Jurkat, Clone E6-1 (cell line): ENCODE measurements at regions not wholly inside any gene's neighbourhood (a gene's known extent, or its start where the extent isn't known, plus 50 kb on each side); places are given as distances from the start of the nearest gene placed in this dataset.

Experiments used
- DNase-seq: peaks from one replicate; pipeline ENCODE4 v3.0.0-alpha.2; 2011; ENCODE audit warnings: low read depth, low spot score
- H3K4me3 ChIP-seq: 2 replicates; pipeline ENCODE4 v1.5.1; 2011; ENCODE audit warnings: mild to moderate bottlenecking, low read length, control low read depth, moderate library complexity

DNA sequence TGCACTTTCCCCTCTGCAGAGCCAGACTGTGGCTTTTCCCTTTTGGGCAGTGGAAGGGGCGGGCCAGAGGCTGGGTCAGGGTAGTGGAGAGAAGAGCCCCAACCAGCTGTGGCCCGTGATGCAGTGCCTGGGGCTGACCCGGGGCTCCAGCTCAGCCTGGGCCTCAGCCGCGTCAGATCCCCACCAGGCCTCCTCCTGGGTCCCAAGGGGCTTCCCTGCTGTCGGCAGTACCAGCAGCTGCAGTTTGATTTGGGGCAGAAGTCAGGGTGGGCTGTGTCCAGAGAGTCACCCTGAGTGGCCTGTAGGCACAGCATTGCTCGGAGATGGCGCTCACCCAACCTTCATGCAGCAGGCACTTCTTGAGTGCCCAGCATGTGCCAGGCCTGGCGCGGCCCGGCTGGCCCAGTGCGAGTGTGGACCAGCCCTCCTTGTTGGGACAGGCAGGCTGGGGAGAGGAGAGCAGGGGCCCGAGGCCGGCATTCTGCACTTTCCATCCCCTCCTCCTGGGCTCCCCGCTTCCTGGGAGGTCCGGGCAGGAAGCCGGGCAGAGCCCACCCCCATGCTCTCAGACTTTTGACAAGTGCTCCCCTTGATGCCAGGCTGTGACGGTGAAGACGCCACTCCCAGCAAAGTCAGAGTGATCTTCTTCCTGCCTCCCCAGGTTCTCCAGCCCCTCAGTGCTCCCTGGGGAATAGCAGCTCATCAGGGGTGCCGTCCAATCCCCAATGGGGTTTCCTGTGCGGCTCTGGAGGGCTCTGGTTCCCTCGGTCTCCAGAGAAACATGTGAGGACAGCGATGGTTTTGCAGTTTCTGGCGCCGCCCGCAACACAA lies 88.3 kb upstream of the COL5A1 start:
- no peak for DNase-seq
- no peak overlapping the region for H3K4me3 ChIP-seq

DNA sequence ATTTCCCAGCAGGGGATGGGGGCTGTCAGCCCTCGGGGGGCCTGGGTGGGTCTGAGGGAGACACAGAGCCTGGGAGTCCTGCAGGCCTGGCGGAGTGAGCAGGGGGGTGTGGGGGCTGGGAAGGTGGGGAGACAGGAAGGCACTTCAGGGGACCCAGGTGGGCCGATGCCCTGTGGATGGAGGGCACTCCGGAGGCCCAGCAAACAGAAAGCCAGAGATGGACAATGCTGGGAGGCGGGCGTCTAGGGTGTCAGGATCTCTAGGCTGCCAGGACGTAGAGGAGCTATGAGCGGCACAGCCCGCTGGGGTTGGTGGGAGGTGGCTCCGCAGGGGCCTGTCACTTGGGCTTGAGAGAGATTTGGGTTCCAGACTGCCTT lies 87.6 kb upstream of the COL5A1 start:
- no peak for DNase-seq
- H3K4me3 ChIP-seq = no peak overlapping the region

DNA sequence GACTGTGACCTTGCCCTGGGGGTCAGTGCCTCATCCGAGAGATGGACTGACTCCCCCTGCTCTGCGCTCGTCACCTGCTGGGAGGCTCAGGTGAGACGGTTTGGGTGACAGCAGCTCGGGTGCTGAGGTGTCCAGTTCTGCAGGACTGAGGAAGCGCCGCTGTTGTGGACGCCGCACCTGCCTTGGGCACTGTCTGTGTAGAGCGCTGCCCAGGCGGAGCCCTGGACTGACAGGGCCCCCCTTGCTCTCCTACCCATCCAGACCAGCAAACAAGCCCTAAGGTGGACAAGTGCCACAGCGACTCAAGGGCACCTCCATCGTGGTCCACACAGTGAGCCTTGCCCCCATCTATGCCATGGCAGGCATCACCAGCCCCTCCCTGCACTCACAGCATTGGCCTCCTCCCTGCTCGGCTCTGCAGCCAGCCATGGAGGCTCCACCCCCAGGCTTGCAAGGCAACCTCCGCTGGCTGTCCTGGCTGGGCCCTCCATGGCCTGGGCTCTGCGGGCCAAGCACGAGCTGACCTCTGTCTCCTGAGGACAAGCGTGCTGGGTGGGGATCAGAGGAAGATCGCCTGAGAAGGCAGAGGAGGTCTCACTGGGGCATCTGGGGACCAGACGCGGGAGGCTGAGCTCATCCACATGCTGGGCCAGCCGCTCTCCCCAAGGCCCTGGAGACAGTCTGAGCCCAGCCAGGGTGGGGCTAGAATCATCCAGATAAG lies 87.1 kb upstream of the COL5A1 start:
- DNase-seq = no peak
- H3K4me3 ChIP-seq = no peak overlapping the region

DNA sequence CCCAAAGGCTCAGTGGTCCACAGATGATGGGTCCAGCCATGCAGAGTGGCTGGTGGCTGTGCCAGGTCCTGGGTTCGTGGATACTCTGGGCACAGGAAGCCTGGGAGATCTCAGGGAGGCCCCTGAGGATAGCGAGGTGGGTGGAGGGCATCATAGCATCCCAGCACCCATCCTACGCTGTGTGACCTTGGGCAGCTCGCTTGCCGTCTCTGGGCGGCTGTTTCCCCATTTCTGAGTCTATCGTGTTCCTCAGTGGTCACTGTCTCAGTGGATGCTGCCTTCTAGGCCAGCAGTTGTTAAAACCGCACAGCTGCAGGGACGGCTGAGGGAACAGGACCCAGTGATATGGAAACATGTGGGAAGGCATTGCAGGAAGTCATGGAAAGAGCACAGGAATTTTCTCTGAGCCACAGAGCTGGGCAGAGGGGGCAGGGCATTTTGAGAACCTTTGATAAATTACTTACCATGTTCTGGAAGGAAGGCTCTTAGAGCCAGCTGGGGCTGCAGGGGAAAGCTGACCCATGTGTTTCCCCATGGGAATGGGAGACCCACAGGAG lies 86.4 kb upstream of the COL5A1 start:
- no peak overlapping the region for H3K4me3 ChIP-seq
- no peak for DNase-seq

DNA sequence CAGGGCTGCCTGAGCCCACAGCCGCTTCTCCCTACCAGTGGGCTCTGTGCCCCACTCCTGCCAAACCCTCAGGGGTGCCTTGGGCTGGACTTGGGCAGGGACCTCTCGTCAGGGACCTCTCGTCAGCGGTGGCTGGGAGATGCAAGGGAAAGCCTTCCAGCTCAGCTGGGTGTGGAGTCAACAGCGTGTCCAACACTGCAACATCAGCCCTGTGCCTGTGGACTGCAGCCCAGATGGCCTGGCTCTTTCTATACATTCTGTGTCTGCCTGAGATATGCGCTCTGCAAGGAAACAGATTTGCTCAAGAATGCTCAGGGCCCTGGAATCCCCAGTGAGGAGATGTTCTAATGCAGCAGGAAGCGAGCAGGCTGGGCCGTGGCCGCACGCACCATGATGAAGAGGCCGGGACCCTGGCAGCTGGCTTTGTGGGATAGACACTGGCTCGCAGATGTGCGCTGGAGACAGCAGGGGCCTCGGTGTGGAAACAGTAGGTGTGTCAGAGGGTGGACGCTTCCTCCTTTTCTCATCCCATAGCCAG lies 85.0 kb upstream of the COL5A1 start:
- H3K4me3 ChIP-seq = no peak overlapping the region
- no peak for DNase-seq

DNA sequence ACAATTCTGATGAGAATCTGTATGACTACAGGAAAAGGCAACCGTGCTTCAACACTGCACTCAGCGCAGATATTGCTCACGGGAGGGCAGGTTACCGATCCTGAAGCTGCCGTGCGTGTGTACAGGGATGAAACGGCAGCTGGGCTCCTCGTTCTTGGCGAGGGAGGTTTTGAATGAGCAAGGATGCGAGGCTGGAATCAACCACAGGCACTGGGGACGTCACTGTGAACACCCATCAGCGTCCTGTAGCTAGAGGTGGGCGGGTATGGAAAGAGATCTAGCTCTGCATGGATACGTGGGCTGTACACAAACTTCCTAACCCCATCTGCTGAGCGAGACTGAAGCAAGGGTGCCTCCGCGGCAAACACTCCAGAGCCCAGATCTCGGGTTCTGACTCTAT lies 84.3 kb upstream of the COL5A1 start:
- DNase-seq = no peak
- no peak overlapping the region for H3K4me3 ChIP-seq

DNA sequence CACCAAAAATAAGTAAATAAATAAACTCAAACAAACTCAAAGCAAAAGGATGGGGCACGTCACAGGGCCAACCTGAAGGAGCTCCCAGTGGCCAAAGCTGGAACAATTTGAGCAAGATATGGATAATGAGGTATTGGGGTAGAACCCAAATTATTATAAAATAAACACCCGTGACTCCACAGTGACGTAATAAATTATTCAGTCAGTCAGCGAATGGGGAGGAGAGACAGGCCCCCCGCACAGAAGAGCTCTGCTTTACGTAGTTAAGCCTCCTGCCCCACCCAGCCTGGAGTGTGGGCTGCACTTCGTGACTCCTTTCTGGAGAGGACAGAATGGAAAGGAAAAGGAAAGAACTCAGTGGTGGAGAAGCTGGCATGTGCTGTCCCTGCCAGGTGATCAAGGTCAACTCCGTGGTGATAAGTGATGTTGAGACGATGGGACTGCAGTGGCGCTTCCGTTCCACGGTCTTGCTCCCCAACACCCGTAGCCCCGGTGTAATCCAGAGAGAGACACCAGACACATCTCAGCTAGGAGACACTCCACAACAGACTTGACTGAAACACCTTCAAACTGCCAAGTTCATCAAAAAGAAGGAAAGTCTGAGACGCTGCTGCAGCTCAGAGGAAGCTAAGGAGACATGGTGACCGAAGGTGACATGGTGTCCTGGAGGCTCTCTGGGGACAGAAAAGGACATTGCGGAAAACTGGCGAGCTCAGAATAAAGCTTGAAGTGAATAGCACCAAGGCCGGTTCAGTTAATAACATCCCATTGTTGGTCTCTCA lies 83.3 kb upstream of the COL5A1 start:
- H3K4me3 ChIP-seq = no peak overlapping the region
- DNase-seq = no peak

DNA sequence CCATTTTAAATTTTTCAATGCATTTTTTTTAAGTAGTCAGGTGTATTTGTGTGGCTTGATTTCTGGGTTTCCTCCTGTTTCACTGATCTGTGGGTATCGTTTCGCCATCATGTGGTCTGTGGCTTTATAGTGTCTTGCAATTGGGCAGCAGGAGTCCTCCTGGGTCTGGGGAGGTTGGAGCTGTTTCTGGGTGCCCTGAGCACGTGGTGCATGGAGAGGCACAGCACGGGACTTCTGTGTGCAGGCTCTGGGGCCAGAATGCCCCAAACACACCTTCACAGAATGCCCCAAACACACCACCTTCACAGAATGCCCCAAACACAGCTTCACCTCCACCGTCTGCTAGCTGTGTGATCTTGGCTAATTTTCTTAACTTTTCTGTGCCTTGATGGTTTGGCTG lies 82.6 kb upstream of the COL5A1 start:
- DNase-seq = no peak
- no peak overlapping the region for H3K4me3 ChIP-seq

DNA sequence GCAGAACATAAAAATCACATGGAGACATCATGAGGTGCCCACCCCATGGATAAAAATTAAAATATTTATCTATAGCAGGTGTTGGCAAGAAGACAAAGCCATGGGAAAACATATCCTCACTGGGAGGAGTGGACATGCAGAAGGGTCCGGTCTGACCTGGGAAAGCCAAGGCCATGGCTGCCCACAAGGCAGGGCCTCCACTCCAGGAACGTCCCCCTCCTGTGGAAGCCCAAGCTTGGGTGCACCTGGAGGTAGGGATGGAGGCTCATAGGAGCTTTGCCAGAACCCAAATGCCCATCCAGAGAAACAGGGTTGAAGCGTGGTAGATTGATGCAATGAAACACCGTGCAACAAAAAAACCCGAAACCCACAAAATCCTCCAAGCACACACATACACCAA lies 81.4 kb upstream of the COL5A1 start:
- no peak for DNase-seq
- H3K4me3 ChIP-seq = no peak overlapping the region

DNA sequence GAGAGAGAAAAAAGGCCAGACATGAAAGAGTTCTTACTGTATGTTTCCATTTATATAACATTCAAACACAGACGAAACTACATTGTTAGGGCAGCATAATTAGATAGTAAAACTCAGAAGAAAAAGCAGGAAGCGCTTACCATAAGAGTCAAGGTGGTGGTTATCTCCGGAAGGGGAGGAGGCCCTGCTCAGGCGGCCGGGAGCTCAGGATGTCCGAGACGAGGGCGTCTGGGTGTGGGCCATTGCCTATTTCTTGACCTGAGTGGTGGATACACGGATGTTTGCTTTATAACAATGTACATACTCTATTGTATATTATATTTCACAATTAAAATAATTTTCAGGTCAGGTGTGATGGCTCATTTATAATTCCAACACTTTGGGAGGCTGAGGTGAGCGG lies 80.9 kb upstream of the COL5A1 start:
- no peak overlapping the region for H3K4me3 ChIP-seq
- no peak for DNase-seq

DNA sequence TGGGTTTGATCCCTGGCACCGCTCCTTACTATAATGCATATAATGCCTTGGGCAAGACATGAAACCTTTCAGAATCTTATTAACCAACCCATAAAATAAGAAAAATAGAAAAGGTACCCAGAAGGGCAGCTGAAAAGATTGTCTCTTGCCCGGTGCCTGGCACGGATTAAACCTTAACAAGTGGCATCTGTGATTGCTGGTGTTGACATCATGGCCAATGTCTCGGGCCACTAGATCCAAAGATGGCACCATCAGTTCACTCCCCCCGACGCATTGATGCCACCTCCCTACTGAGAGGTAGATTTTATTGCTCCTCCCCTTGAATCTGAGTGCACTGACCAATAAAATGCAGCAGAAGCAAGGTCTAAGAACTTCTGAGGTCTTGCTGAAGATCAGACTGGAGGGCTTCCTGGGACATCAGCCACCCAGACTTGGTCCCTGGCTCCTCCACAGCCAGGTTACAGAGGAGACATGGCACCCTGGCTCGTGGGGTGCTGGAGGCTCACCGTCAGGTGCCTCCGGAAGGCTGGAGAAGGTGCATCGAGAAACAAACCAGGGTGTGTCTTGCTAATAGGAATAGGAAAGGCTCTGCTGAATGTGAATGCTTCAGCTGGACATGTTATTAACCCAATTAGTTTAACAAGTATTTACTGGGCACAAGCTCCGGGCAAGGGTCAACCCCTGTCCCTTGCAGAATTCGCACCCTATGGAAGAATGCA lies 80.0 kb upstream of the COL5A1 start:
- DNase-seq = no peak
- no peak overlapping the region for H3K4me3 ChIP-seq

DNA sequence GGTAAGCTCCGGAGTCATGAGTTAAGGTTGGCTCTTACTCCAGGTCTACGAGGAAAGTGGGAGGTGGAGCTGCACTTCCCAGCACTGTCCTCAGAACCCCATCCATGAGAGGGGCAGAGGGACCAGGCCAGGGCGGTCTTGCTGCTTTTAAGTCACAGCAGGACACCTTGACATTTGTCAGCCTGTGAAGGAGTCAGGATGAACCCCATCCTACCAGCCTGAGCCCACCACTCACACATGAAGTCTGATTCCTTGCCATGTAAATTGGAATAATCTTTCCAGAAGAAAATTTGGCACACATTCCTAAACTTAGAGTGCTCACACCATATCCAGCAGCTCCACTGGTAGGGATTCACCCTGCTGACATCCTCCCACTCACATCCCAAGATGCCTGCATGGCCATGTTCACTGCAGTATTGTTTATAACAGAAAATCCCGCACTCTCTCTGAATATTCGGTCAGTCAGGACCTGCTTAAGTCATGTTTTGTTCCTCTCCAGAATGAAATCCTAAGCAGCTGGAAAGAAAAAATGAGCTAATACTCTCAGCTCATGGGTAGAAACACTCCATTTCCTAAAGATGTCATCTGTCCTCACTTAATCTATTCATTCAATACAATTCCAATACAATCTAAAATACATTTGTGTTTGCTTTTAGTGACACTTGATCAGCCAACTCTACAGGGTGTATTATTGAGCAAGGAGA lies 79.3 kb upstream of the COL5A1 start:
- H3K4me3 ChIP-seq = no peak overlapping the region
- DNase-seq = no peak

DNA sequence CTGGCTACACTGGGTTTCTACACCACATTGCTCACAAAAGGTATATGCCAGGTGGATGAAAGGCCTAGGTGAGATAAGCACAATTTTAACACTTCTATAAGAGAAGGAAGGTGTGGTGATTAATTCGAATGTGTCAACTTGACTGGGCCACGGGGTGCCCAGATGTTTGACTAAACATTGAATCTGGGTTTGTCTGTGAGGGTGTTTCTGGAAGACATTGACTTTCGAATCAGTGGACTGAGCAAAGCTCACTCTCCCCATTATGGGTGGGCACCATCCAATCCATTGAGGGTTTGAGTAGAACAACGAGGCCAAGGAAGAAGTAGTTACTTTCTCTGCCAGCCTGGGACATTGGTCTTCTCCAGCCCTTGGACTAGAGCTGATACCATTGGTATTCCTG lies 78.2 kb upstream of the COL5A1 start:
- H3K4me3 ChIP-seq = no peak overlapping the region

DNA sequence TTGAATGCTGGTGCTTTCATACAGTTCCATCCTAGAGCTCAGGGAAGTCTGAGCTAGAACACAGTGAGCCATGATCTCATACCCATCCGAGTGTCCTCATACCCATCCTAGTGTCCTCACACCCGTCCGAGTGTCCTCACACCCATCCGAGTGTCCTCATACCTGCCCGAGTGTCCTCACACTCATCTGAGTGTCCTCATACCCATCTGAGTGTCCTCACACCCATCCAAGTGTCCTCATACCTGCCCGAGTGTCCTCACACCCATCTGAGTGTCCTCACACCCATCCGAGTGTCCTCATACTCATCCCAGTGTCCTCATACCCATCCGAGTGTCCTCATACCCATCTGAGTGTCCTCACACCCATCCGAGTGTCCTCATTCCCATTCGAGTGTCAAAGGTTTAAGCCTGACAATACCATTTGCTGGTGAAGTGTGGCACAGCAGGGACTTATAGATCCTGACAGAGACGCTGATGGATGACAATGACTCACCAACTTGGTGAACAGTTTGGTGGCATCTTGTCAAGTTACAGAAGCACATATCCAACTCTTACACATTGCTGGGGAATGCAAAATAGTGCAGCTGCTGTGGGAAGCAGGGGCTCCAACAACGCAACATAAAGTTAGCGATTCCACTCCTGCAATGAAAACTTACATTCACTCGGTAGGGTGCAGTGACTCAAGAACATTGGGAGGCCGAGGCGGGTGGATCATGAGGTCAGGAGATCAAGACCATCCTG lies 77.0 kb upstream of the COL5A1 start:
- H3K4me3 ChIP-seq = no peak overlapping the region
- no peak for DNase-seq

More for the DNA sequence above, 78.2 kb upstream of the COL5A1 start:
- DNase-seq = no peak

DNA sequence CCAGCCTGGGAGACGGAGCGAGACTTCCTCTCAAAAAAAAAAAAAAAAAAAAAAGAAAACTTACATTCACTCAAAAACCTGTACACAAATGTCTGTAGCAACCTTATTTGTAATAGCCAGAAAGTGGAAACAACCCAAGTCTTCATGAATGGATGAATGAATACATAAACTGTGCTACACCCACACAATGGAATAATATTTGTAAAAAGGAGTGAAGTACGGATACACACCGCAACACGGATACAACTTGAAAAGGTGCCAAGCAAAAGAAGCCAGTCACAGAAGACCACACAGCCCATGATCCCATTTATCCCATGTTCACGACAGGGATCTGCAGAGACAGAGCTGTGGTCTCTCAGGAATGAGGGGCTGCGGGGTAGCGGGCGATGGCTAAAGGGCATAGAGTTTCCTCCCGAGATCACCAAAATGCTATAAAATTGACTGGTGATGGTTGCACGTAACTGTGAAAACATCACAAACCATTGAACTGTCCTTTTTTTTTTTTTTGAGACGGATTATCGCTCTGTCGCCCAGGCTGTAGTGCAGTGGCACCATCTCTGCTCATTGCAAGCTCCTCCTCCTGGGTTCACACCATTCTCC lies 76.2 kb upstream of the COL5A1 start:
- DNase-seq = no peak
- H3K4me3 ChIP-seq = no peak overlapping the region

DNA sequence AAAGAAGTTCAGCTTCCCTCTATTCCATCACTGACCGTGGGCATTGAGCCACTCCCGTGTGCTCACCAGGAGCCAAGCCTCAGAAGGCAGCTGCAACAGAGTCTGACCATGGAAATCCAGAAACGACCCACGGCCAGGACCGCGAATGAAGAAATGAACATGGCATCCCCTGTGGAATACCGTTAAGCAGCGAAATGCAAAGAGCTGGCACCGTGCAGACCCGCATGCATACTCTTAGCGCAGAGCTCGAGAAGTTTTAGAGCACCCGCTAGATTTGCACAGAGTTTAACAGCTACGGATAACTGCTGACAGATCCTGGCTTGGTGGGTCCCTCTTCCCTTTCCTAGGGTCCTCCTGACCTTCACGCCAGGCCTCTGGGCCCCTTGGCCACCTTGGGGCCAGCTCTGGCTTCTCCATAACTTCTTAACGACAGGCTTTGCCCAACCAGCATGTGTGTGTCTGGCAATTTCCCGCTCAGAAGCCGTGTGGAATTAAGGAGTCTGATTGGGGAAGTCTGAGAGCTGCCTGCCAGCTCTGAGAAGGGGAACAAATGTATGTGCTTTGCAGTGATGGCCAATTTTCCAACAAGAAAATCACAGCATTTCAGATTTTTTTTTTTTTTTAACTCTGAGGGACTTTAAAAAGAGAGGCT lies 75.3 kb upstream of the COL5A1 start:
- DNase-seq = no peak
- H3K4me3 ChIP-seq = no peak overlapping the region

DNA sequence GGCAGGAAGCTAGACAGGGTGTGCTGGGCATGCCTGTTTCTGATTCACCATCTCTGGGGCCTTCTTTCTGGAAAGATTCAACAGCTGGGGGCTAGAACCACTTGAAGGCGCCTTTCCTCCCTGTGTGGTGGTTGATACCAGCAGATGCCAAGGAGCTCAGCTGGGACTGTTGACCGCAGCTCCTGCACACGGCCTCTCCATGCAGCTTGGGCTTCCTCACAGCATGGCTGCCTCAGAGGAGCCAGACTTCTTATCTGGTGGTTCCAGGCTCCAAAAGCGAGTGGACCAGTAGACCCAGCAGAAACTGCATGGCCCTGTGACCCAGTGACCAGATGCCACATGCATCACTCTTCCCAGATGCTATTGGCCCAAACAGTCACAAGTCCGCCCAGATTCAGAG lies 74.7 kb upstream of the COL5A1 start:
- DNase-seq = no peak
- H3K4me3 ChIP-seq = no peak overlapping the region
